ENCODE measurements at regions not wholly inside any gene's neighbourhood (a gene's known extent, or its start where the extent isn't known, plus 50 kb on each side); places are given as distances from the start of the nearest gene placed in this dataset.
"Not testable (repeated sequence)": the region's sequence is repeated elsewhere in the genome, so short reads cannot be mapped to it uniquely, and the experiment has no call there.

DNA sequence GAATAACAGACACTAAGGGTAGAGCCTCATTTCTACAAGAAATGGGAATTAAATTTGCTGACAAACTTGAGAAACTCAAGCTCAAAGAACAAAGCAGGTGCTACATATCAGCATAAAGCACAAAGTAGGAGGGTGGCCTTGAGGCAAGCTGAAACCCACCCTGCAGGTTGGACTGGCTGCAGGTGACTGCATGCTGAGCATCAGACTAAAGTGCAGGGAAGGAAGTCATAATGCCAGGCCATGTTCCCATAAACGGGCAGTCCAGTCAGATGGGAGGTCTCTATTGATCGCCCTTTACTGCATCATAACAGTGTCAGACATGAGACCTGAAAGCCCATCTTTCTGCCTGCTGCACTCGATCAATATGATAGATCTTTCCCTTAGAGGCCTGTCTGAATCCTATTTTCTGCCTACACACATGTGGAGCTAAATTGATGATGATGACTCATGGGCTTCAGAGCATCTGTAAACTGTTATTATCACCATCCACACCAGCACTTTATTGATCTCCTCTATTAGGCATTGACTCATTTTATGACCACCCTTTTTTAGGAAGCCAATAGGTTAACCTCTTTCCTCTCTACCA, 224.5 kb upstream of the DDI1 start:
- ATAC-seq (ENCODE audit: low read depth) (no peak), DNase-seq (ENCODE audit: low spot score in 2 of 2) (no peak)
- Mint-ChIP-seq H3K27ac (no peak overlapping the region), H3K36me3 (no peaks in the 10 kb centered on the region), H3K4me1 (no peaks in the 10 kb centered on the region), H3K27me3 (peaks cover 2% of the 10 kb centered on the region), H3K4me3 (no peak overlapping the region), H3K9me3 (peaks cover 3% of the 10 kb centered on the region)

DNA sequence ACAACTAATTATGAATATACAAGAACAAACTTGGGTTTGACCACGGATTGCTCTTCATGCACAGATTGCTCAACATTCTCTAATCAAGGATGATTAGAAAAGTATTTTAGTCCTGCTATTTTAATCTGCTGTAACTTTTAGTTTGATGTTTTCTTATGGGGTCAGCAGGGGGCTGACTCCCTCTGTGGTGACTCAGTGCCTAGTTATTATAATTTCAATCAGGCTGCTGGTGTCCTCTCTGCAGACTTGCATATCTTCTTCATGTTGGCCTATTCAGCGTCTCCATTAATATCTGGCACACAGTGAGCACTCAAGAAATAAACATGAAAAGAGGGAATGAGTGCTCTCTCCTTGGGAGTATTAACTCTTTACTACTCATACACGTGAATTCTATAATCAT, 223.8 kb upstream of the DDI1 start:
- Mint-ChIP-seq H3K27me3 (peaks cover 2% of the 10 kb centered on the region), H3K27ac (no peak overlapping the region), H3K4me3 (no peak overlapping the region), H3K36me3 (no peaks in the 10 kb centered on the region), H3K9me3 (peaks cover 2% of the 10 kb centered on the region), H3K4me1 (no peaks in the 10 kb centered on the region)
- ATAC-seq (ENCODE audit: low read depth) (no peak), DNase-seq (ENCODE audit: low spot score in 2 of 2) (no peak)

DNA sequence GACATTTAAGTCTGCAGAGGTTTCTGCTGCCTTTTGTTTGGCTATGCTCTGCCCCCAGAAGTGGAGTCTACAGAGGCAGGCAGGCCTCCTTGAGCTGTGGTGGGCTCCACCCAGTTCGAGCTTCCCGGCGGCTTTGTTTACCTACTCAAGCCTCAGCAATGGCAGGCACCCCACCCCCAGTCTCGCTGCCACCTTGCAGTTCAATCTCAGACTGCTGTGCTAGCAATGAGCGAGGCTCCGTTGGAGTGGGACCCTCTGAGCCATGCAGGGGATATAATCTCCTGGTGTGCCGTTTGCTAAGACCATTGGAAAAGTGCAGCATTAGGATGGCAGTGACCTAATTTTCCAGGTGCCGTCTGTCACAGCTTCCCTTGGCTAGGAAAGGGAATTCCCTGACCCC, 216.1 kb upstream of the DDI1 start:
- H3K4me3 Mint-ChIP-seq; H3K27me3 Mint-ChIP-seq; H3K27ac Mint-ChIP-seq; DNase-seq (ENCODE audit: low spot score in 2 of 2); H3K4me1 Mint-ChIP-seq; ATAC-seq (ENCODE audit: low read depth); H3K9me3 Mint-ChIP-seq; H3K36me3 Mint-ChIP-seq: not testable (repeated sequence)

DNA sequence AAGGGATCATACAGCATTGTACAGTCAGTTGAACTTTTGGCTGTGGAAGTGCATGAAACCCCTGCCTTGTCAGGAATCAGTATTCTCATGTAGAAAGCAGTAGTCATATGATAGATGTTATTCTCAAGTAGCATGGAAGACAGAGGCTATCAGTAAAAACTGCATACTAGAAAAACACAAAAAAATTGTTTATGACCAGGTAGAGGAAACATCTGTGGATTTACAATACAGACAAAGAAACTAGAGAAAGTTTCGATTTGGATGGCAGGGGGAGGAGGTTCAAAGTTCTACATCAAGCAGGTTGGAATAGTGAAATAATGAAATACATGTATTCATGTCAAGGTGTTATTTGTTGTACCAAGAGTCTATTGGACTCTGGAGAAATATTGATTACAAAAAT, 212.3 kb upstream of the DDI1 start:
- H3K4me3 Mint-ChIP-seq = no peak overlapping the region
- no peak for ATAC-seq (ENCODE audit: low read depth)
- H3K36me3 Mint-ChIP-seq = no peaks in the 10 kb centered on the region
- DNase-seq (ENCODE audit: low spot score in 2 of 2) = no peak
- peaks cover 10% of the 10 kb centered on the region for H3K27me3 Mint-ChIP-seq
- peaks cover 1% of the 10 kb centered on the region for H3K9me3 Mint-ChIP-seq
- H3K27ac Mint-ChIP-seq = no peak overlapping the region
- no peaks in the 10 kb centered on the region for H3K4me1 Mint-ChIP-seq

DNA sequence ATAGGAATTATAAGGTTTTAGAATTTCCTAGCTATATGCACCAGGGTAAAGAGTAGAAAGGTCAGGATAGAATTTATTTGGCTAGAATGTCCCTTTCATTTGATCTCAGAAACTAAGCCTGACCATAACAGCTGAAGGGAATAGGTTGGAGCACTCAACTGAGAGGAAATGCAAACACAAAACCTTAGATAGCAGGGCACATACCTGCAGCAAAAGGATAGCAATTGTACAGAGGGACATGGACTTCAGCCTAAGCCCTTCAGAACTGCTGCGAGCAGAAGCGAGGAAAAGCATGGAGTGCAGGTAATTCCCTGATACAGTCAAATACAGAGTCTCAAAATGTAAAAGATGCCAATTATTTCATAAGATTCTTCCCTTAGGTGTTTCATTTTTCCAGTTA, 211.0 kb upstream of the DDI1 start:
- ATAC-seq (ENCODE audit: low read depth) (no peak), DNase-seq (ENCODE audit: low spot score in 2 of 2) (no peak)
- no peak overlapping the region for H3K27ac Mint-ChIP-seq
- peaks cover 10% of the 10 kb centered on the region for H3K27me3 Mint-ChIP-seq
- no peak overlapping the region for H3K4me3 Mint-ChIP-seq
- H3K4me1 Mint-ChIP-seq = no peaks in the 10 kb centered on the region
- peaks cover 2% of the 10 kb centered on the region for H3K36me3 Mint-ChIP-seq
- H3K9me3 Mint-ChIP-seq = peaks cover 5% of the 10 kb centered on the region

DNA sequence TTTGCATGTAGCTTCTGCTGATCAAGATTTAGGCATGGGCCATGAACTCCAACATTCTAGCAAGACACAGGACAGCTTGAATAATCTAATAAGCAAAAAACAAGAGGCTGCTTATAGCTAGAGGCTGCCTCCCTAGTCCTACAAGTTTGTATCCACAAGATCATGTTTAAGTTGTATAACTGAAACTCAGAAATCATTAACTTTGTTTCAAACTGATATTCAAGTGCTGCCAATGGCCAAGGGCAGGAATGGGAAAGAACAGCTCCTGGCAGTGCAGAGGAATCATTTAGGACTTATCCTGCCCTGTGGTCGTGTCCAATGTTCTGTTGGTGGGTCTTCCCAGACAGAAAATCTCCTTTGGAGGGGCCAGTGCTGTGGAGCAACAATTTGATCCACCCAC, 209.6 kb upstream of the DDI1 start:
- no peak overlapping the region for H3K27ac Mint-ChIP-seq
- ATAC-seq (ENCODE audit: low read depth) = no peak
- H3K27me3 Mint-ChIP-seq = peaks cover 11% of the 10 kb centered on the region
- no peaks in the 10 kb centered on the region for H3K4me1 Mint-ChIP-seq
- H3K9me3 Mint-ChIP-seq = peaks cover 9% of the 10 kb centered on the region
- no peak overlapping the region for H3K4me3 Mint-ChIP-seq
- DNase-seq (ENCODE audit: low spot score in 2 of 2) = no peak
- peaks cover 2% of the 10 kb centered on the region for H3K36me3 Mint-ChIP-seq

DNA sequence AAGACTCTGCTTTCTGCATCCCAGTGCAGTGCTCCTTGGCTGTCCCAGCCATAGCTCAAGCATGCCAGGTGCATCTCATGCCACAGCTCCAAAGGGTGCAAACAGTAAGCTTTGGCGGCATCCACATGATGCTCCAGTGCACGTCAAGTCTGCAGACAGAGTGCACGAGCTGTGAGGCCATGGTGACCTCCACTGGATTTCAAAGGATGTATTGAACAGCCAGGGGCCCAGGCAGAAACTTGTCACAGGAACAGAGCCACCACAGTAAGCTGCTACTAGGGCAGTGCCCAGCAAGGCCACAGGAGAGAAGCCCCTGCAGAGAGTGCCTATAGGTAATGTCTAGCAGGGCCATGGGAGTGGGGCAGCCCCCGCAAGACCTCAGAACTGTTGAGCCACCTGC, 206.8 kb upstream of the DDI1 start:
- H3K9me3 Mint-ChIP-seq = peaks cover 20% of the 10 kb centered on the region
- H3K4me1 Mint-ChIP-seq = no peaks in the 10 kb centered on the region
- H3K27ac Mint-ChIP-seq = no peak overlapping the region
- DNase-seq (ENCODE audit: low spot score in 2 of 2) (no peak), ATAC-seq (ENCODE audit: low read depth) (no peak)
- H3K36me3 Mint-ChIP-seq = peaks cover 4% of the 10 kb centered on the region
- H3K27me3 Mint-ChIP-seq = peaks cover 5% of the 10 kb centered on the region
- no peak overlapping the region for H3K4me3 Mint-ChIP-seq

DNA sequence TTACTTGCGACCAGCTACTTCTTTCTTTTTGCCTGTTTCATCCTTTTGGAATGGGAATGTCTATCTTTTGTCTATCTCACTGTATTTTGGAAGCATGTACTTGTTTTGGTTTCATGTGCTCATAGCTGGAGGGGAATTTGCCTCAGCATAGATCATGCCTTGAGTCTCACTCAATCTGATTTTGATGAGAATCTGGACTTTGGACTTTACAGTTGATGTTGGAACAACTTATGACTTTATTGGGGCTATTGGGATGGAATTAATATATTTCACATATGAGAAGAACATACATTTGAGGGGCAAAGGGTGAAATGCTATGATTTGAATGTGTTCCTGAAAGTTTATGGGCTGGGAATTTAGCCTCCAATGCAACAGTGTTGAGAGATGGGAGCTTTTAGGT, 206.2 kb upstream of the DDI1 start:
- no peak overlapping the region for H3K4me3 Mint-ChIP-seq
- peaks cover 20% of the 10 kb centered on the region for H3K9me3 Mint-ChIP-seq
- no peak overlapping the region for H3K27ac Mint-ChIP-seq
- H3K27me3 Mint-ChIP-seq = peaks cover 4% of the 10 kb centered on the region
- no peaks in the 10 kb centered on the region for H3K4me1 Mint-ChIP-seq
- no peak for ATAC-seq (ENCODE audit: low read depth)
- no peak for DNase-seq (ENCODE audit: low spot score in 2 of 2)
- peaks cover 4% of the 10 kb centered on the region for H3K36me3 Mint-ChIP-seq

DNA sequence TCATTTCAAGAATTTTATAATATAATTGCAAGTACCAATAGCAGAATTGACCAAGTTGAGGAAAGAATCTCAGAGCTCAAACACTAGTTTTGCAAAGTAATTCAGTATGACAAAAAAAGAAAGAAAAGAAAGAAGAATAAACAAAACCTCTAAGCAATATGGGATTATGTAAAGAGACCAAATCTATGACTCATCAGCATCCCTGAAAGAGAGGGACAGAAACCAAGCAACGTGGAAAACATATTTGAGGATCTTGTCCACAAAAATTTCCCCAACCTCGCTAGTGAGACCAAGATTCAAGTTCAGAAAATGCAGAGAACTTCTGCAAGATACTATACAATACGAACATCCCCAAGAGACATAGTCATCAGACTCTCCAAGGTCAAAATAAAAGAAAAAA, 203.7 kb upstream of the DDI1 start:
- DNase-seq (ENCODE audit: low spot score in 2 of 2) (no peak), ATAC-seq (ENCODE audit: low read depth) (no peak)
- no peak overlapping the region for H3K27ac Mint-ChIP-seq
- H3K27me3 Mint-ChIP-seq = peaks cover 3% of the 10 kb centered on the region
- peaks cover 4% of the 10 kb centered on the region for H3K36me3 Mint-ChIP-seq
- H3K9me3 Mint-ChIP-seq = peaks cover 22% of the 10 kb centered on the region
- H3K4me3 Mint-ChIP-seq = no peak overlapping the region
- H3K4me1 Mint-ChIP-seq = no peaks in the 10 kb centered on the region

DNA sequence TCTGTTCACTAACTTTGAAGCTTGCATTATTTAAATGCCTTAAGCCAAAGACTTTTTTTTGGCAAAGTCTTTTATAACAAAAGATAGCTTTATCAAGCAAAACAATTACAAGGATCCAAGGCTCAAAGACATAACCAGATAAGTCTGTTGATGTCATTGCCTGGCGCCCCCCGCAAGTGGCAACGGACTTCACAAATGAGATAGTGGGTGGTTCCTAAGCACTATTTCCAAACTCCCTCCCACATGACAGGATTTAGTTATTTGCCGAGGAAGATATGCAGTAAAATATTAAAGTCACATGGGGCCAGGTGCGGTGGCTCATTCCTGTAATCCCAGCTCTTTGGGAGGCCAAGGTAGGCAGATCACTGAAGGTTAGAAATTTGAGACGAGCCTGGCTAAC, 194.2 kb upstream of the DDI1 start:
- Mint-ChIP-seq H3K9me3 (no peaks in the 10 kb centered on the region), H3K4me1 (peaks cover 16% of the 10 kb centered on the region), H3K27me3 (no peaks in the 10 kb centered on the region), H3K36me3 (no peaks in the 10 kb centered on the region), H3K4me3 (no peak overlapping the region), H3K27ac (no peak overlapping the region)
- no peak for DNase-seq (ENCODE audit: low spot score in 2 of 2)
- ATAC-seq (ENCODE audit: low read depth) = no peak

DNA sequence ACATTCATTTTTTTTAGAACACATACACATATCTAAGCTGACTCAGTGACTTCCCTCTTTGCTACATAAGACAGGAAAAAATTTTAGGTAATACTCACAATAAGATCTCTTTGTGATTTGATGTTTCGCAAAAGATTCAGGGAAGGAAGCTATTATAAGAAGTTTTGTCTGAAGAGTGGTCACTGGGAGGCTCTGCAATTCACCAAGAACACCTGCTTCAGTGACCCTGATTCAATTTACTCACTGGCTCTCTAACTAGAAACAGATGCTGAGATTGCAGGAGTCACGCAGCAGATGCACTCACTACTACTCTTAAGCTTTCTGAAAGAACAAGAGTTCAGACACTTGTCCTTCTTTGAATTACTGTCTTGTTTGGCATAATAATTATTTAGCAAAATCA, 193.6 kb upstream of the DDI1 start:
- Mint-ChIP-seq H3K4me1 (peaks cover 16% of the 10 kb centered on the region), H3K27ac (no peak overlapping the region), H3K4me3 (no peak overlapping the region)

DNA sequence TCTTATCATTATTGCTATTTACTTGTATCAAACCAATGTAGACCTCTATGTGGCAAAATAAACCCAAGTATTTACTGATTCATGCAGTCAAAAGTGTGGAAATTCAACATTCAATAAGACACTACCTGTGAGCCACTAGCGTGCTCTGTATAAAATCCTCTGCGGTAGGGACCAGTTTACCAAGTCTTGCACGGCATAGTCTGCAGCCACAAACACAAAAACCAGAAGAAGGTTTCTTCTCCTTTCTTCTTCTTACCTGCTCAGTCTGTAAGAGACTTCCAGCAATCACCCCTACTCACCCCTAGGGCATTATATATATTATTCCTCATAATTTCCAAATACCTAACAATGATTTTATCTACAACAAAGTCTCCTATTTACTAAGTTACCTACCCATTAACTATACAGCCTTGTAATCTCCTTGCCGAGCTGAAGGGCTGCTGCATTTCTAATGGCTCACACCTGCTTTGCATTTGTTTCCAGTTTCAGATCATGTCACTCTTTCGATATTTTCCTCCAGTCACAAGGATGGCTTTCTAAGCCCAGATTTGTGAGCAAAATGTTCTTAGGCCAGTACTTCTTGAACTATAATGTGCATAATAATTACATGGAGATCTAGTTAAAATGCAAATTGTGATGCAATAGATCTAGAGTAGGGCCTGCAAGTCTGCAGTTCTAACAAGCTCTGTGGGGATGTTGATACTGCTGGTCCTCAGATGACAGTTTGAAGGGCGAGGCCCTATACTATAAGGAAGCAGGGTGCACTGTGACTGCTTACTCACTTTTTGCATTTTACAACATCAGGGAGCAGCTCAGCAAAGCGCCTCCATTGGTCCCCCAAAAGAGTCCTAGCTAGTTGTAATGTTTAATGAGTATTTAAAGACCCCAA, 191.9 kb upstream of the DDI1 start:
- Mint-ChIP-seq H3K27ac (no peak overlapping the region), H3K9me3 (no peaks in the 10 kb centered on the region), H3K4me3 (peak overlapping the region; percentile 30), H3K27me3 (no peaks in the 10 kb centered on the region), H3K4me1 (peaks cover 16% of the 10 kb centered on the region), H3K36me3 (no peaks in the 10 kb centered on the region)
- peak; percentile 56 for ATAC-seq (ENCODE audit: low read depth)
- DNase-seq (ENCODE audit: low spot score in 2 of 2) = no peak

More for the DNA sequence above, 193.6 kb upstream of the DDI1 start:
- no peak for DNase-seq (ENCODE audit: low spot score in 2 of 2)
- no peaks in the 10 kb centered on the region for H3K9me3 Mint-ChIP-seq
- no peak for ATAC-seq (ENCODE audit: low read depth)
- no peaks in the 10 kb centered on the region for H3K27me3 Mint-ChIP-seq
- no peaks in the 10 kb centered on the region for H3K36me3 Mint-ChIP-seq

DNA sequence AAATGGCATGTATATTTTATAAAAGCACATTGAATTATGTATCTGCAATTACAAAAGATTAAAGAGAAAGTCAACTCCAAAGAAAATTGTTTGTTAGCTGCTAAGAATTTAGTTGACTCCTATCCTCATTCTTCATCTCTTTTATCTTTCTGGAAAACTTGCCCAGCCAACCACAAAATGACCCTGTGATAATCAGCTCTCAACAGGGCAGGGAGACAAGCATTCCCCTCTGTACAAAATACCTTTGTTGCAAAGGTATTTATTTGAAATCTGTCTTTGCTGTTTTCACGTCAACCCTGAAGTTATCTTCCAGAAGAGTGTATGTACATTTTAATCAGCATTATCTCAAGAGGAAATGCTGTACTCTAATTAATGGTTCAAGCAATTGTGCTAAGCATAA, 191.1 kb upstream of the DDI1 start:
- no peak for DNase-seq (ENCODE audit: low spot score in 2 of 2)
- Mint-ChIP-seq H3K4me3 (no peak overlapping the region), H3K36me3 (no peaks in the 10 kb centered on the region), H3K27ac (no peak overlapping the region), H3K27me3 (no peaks in the 10 kb centered on the region), H3K9me3 (no peaks in the 10 kb centered on the region), H3K4me1 (peaks cover 16% of the 10 kb centered on the region)
- ATAC-seq (ENCODE audit: low read depth) = no peak

DNA sequence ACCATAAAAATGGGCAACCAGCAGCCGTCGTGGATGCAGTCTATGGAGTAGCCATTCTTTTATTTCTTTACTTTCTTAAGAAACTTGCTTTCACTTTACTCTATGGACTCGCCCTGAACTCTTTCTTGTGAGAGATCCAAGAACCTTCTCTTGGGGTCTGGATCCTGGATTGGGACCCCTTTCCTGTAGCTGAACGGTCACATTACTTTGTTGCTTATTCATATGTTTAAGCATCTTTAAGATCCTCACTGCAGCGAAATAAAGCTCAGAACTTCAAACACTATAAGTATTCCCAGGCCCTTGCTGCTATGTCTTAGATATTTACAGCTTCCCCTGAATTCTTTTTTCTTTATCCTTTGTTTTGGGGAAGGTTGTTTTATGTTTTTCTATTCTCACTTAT, 187.8 kb upstream of the DDI1 start:
- Mint-ChIP-seq H3K36me3 (no peaks in the 10 kb centered on the region), H3K27me3 (peaks cover 1% of the 10 kb centered on the region), H3K4me3 (no peak overlapping the region), H3K27ac (no peak overlapping the region), H3K9me3 (no peaks in the 10 kb centered on the region), H3K4me1 (peaks cover 15% of the 10 kb centered on the region)
- ATAC-seq (ENCODE audit: low read depth) (no peak), DNase-seq (ENCODE audit: low spot score in 2 of 2) (no peak)

DNA sequence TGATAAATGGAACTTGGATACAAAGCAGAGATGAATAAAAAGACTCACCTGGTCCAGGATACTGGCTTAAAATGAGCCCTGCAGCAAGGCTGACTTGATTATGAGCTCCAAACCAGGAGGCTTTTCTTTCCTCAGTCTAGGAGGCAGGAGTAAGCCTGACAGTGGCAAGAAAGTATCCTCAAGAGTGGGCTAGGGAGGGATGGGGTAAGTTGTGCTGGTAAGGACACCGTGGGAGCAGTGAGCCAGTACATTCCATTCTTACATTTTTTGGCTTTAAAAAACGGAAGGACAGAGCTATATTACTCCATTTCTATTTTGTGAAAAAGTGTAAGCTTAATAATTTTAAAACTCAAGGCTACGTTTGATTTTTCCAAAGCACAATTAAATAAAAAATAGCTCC, 187.1 kb upstream of the DDI1 start:
- no peaks in the 10 kb centered on the region for H3K36me3 Mint-ChIP-seq
- no peak overlapping the region for H3K4me3 Mint-ChIP-seq
- no peaks in the 10 kb centered on the region for H3K9me3 Mint-ChIP-seq
- H3K4me1 Mint-ChIP-seq = peaks cover 10% of the 10 kb centered on the region
- ATAC-seq (ENCODE audit: low read depth) (no peak), DNase-seq (ENCODE audit: low spot score in 2 of 2) (no peak)
- H3K27ac Mint-ChIP-seq = no peak overlapping the region
- H3K27me3 Mint-ChIP-seq = peaks cover 3% of the 10 kb centered on the region

Measured in memory B cell (primary cell).